ENCODE measurements at regions not wholly inside any gene's neighbourhood (a gene's known extent, or its start where the extent isn't known, plus 50 kb on each side); places are given as distances from the start of the nearest gene placed in this dataset.
"Not testable (repeated sequence)": the region's sequence is repeated elsewhere in the genome, so short reads cannot be mapped to it uniquely, and the experiment has no call there.

- no peak for DNase-seq (ENCODE audit: low spot score)
Observed at GRCh38 chr2:7724336-7724735, 807.1 kb downstream of the RNF144A start.

GRCh38 chr2:7725171-7725849 is 808.1 kb downstream of the RNF144A start:
- no peak for DNase-seq (ENCODE audit: low spot score)

GRCh38 chr2:7725850-7726242 is 808.6 kb downstream of the RNF144A start:
- DNase-seq (ENCODE audit: low spot score) = no peak

GRCh38 chr2:7726989-7727388 is 809.8 kb downstream of the RNF144A start:
- DNase-seq (ENCODE audit: low spot score) = no peak

GRCh38 chr2:7728388-7728787 is 811.2 kb downstream of the RNF144A start:
- no peak for DNase-seq (ENCODE audit: low spot score)

- no peak for DNase-seq (ENCODE audit: low spot score)
Observed at GRCh38 chr2:7730449-7730848, 813.2 kb downstream of the RNF144A start.

GRCh38 chr2:7730990-7731389 is 813.8 kb downstream of the RNF144A start:
- DNase-seq (ENCODE audit: low spot score) = no peak

- DNase-seq (ENCODE audit: low spot score) = no peak
Observed at GRCh38 chr2:7732497-7732896, 815.3 kb downstream of the RNF144A start.

- DNase-seq (ENCODE audit: low spot score) = no peak
Observed at GRCh38 chr2:7736646-7737305, 819.6 kb downstream of the RNF144A start.

GRCh38 chr2:7738596-7738995 is 821.4 kb downstream of the RNF144A start:
- DNase-seq (ENCODE audit: low spot score) = no peak

- DNase-seq (ENCODE audit: low spot score) = no peak
Observed at GRCh38 chr2:7740114-7740513, 822.9 kb downstream of the RNF144A start.

GRCh38 chr2:7742301-7742700 is 825.1 kb downstream of the RNF144A start:
- DNase-seq (ENCODE audit: low spot score) = no peak

- DNase-seq (ENCODE audit: low spot score) = no peak
Observed at GRCh38 chr2:7744827-7745226, 827.6 kb downstream of the RNF144A start.

GRCh38 chr2:7745369-7745768 is 828.2 kb downstream of the RNF144A start:
- no peak for DNase-seq (ENCODE audit: low spot score)

- DNase-seq (ENCODE audit: low spot score) = no peak
Observed at GRCh38 chr2:7748717-7749415, 831.7 kb downstream of the RNF144A start.

- no peak for DNase-seq (ENCODE audit: low spot score)
Observed at GRCh38 chr2:7749895-7750559, 832.8 kb downstream of the RNF144A start.

- DNase-seq (ENCODE audit: low spot score) = no peak
Observed at GRCh38 chr2:7752291-7752690, 835.1 kb downstream of the RNF144A start.

- no peak for DNase-seq (ENCODE audit: low spot score)
Observed at GRCh38 chr2:7753777-7754176, 836.6 kb downstream of the RNF144A start.

GRCh38 chr2:7755879-7756278 is 838.7 kb downstream of the RNF144A start:
- DNase-seq (ENCODE audit: low spot score) = no peak

GRCh38 chr2:7758073-7758759 is 841.0 kb downstream of the RNF144A start:
- no peak for DNase-seq (ENCODE audit: low spot score)

- no peak for DNase-seq (ENCODE audit: low spot score)
Observed at GRCh38 chr2:7759898-7760297, 842.7 kb downstream of the RNF144A start.

- DNase-seq (ENCODE audit: low spot score) = not testable (repeated sequence)
Observed at GRCh38 chr2:7763418-7763817, 846.2 kb downstream of the RNF144A start.
